GM18861 (cell line): ENCODE measurements at regions not wholly inside any gene's neighbourhood (a gene's known extent, or its start where the extent isn't known, plus 50 kb on each side); places are given as distances from the start of the nearest gene placed in this dataset.

Experiments
- ATAC-seq: cut with Tn5 transposase; IDR thresholded peaks from one replicate; pipeline ENCODE4 v1.9.1; 2021; ENCODE audit not compliant: unreplicated experiment

GRCh38 chr15:61299075-61299763 is 70.1 kb upstream of the RORA start:
- ATAC-seq: no peak

GRCh38 chr15:61295239-61295638 is 66.1 kb upstream of the RORA start:
- ATAC-seq: no peak

GRCh38 chr15:61282661-61283060 is 53.6 kb upstream of the RORA start:
- ATAC-seq: no peak

- ATAC-seq: no peak
These were observed 52.2 kb upstream of the RORA start for GRCh38 chr15:61281328-61281727.
